GM12873 (cell line): ENCODE measurements at regions not wholly inside any gene's neighbourhood (a gene's known extent, or its start where the extent isn't known, plus 50 kb on each side); places are given as distances from the start of the nearest gene placed in this dataset.

Source experiments
- CTCF ChIP-seq: IDR thresholded peaks from 2 replicates; pipeline ENCODE4 v1.5.1; 2012; ENCODE audit warnings: low read depth, mild to moderate bottlenecking, moderate library complexity, low read length, control low read depth; ENCODE audit not compliant: insufficient read depth; ENCODE audit errors: missing control alignments

GRCh38 chr7:136061433-136061832 lies 84.3 kb upstream of the MTPN start:
- TF ChIP-seq CTCF = no peak

GRCh38 chr7:136058546-136058945 lies 81.4 kb upstream of the MTPN start:
- TF ChIP-seq CTCF = no peak

DNA sequence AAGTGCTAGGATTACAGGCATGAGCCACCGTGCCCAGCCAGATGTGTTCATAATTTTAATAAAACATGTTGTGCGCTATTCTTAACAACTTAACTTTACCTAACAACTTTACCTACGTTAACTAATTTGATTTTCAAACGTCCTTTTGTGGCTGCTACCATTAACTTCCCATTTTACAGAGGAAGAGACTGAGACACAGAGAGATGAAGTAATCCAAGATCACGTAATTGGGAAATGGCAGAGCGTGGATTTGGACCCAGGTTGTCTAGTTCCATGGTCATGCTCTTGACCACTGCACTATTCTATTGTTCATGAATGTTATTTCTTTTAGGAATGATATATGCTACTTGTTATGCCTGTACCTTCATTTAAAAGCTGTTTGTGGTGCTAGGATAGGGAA lies 80.3 kb upstream of the MTPN start:
- TF ChIP-seq CTCF = no peak

GRCh38 chr7:136056651-136057231 lies 79.6 kb upstream of the MTPN start:
- TF ChIP-seq CTCF = no peak

DNA sequence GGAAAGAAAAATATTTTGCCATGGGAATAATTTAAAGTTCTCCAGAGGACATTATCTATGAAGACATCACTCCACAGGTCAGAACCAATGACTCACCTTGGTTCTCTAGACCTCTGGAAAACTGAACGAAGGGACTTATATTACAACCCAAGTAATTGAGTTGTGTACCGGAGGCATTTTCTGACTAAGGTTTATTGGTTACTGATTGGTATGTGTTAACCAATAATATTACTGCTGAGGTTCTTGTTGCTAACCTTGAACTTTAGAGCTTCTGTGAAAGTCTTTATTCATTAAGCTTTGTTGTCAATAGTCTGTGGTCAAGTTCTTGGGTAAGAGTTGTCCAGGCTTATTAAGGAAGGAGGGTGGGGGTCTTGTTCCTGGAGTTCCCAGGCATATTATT lies 78.1 kb upstream of the MTPN start:
- TF ChIP-seq CTCF = no peak

- TF ChIP-seq CTCF = no peak
These were observed 76.7 kb upstream of the MTPN start for GRCh38 chr7:136053689-136054485.

- no peak for TF ChIP-seq CTCF
These were observed 74.2 kb upstream of the MTPN start for GRCh38 chr7:136051203-136051928.
